NCI-H1105 (cell line): ENCODE measurements at regions not wholly inside any gene's neighbourhood (a gene's known extent, or its start where the extent isn't known, plus 50 kb on each side); places are given as distances from the start of the nearest gene placed in this dataset.

Source experiments
- DNase-seq: peaks from one replicate; lab custom pipeline; 2025; lab: John Stamatoyannopoulos, UW

- no peak for DNase-seq
These were observed 204.4 kb downstream of the FAM76B start for GRCh38 chr11:95585069-95585751.

- DNase-seq: no peak
These were observed 205.0 kb downstream of the FAM76B start for GRCh38 chr11:95584589-95584988.

DNA sequence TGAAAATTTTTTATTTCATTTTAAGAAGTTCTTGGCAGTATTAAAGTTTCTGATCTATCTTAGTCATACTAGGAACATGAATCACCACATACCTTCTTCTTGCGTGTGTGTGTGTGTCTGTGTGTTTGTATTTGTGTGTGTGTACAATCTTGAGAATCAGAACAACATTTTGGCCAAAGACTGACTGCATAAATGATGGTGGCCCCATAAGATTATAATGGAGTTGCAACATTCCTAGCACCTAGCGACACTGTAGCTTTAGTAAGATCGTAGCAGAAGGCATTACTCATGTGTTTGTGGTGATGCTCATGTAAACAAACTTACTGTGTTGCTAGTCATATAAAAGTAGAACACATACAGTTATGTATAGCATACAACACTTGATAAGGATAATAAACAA, 205.4 kb downstream of the FAM76B start:
- no peak for DNase-seq

DNA sequence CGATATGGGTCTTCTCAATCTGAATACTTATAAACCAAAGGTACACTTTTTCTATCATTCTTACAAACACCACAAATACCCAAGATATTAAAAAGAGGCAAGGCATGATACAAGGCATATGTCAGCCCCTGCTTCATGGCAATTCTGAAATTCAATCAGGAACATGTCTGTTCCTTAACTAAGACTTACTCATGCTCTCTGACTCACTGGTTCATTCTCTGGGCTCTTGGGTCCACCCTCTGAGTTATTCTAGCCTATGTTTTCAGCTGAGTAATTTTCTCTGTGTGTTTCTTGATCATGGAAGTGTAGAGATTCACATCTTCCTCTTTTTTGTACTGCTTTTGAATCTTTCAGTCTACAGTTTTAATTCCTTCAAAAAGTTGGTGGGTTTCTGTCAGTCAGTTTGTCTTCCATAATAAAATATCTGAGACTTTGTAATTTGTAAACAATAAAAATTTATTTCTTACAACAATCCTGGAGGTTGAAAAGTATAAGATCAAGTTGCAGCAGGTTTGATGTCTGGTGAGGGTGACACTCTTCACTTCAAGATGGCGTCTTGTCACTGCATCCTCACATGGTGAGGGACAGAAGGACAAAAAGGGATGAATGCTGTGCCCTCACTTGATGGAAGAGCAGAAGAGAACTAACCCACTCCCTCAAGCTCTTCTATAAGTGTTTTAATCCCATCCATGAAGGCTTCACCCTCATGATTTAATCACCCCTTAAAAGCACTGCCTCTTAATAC, 211.7 kb downstream of the FAM76B start:
- no peak for DNase-seq

- DNase-seq: no peak
These were observed 213.3 kb downstream of the FAM76B start for GRCh38 chr11:95576146-95576845.

- no peak for DNase-seq
These were observed 214.1 kb downstream of the FAM76B start for GRCh38 chr11:95575517-95575916.

- DNase-seq: no peak
These were observed 217.8 kb downstream of the FAM76B start for GRCh38 chr11:95571718-95572260.

DNA sequence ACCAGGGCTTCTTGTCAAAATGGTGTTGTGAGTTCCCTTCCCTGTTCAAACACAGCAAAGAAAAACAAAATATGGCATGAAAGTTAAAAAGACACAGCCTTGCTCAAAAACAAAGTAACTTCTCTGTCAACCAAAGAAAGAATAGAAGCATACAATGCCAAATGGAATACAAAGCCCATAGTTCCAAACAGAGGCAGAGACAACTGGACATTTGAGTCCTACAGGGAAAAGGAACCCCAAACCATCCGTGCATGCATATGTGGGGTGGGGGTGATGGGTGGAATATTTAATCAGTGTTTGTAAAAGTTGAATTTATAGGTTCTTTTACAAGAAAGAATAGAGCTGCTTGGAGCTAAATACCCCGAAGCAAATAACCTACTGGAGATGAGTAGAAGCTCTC, 218.7 kb downstream of the FAM76B start:
- no peak for DNase-seq

DNA sequence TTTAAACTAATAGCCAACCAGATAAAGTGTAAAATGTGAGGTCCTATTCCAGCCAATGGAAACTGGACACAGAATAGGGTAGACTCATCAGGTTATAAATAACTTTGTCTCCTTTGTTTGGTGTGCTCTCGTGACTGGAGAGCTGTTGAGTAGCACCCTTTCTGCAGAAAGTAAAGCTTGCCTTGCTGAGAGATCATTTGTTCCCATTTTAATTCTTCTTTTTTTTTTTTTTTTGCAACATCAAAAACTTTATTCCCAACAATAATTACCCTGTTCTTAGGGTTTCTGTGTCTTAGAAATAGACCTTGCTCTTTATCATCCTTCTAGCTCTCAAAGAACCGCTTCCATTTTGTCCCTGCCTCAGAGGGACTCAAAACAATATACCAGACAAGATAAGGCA, 220.4 kb downstream of the FAM76B start:
- DNase-seq: no peak

DNA sequence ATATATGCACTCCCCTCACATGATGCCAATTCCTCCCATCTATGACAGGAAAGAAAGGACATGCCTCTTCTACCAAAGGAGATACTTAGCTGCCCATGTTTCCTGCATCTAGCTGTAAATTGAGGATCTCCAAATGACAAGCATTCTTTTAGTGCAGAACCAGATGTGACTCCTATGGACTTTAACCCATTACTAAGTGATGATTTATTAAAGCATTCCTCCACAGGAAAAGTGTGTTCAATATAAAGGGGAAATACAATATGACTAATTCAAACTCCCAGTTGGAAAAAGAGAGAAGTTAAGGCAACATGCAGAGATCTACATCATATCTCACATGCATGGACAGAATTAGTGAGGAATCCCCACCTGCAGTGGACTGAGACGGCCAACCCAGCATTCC, 221.3 kb downstream of the FAM76B start:
- no peak for DNase-seq

DNA sequence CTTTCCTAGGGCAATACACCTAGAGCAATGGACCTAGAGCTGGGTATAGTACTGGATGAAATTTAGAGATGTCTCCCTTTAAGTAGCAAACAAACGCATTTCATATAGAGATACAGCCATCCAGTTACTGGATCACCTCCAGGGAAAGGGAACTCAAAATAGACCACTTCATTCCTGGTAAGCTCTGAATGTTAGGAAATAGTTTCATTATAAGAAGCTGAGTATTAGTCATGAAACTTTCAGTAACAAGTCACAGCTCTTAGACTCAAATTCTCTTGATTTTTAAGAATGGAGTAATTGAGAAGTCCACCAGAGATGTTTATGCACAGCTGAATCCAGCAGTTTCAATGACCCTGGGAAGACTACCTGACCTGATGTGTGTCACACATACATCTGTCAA, 221.9 kb downstream of the FAM76B start:
- DNase-seq: no peak

DNA sequence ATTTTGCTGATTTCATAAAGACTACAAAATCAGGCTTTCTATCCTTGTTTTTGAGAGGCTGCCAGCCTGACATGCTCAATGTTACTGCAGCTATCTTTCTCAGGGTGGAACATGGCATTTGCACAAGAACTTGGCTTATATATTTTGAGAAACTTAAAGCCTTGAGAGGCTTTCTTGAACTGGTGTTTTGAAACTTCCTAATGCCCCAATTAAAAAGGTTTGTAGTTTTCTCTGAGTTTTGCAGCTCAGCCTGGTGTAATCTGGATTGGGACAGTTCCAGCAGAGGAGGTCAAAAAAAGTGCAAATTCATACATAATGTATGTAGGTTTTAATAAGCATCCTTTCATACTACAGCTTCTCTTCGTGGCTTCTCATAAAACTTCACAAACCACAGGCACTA, 223.4 kb downstream of the FAM76B start:
- DNase-seq: no peak

GRCh38 chr11:95565724-95566141, 223.8 kb downstream of the FAM76B start:
- DNase-seq: no peak

DNA sequence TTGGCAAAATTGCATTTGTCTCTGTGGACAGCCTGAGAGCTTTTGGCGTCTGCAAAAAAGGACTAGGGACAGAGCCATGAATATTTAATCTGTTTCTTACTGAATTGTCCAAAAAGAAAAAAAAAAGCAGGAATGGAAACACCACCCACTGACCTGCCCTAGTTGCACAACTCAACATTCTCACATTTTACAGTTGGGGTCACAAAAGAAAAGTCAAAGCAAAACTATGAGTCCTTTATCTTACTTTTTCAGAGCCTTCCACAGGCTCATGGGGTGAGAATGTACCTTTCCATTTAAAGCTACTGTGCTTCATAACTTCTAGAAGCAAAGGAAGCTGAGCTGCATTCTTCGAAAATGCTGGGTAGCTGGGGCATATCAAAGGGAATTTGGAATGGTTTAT, 225.7 kb downstream of the FAM76B start:
- no peak for DNase-seq

DNA sequence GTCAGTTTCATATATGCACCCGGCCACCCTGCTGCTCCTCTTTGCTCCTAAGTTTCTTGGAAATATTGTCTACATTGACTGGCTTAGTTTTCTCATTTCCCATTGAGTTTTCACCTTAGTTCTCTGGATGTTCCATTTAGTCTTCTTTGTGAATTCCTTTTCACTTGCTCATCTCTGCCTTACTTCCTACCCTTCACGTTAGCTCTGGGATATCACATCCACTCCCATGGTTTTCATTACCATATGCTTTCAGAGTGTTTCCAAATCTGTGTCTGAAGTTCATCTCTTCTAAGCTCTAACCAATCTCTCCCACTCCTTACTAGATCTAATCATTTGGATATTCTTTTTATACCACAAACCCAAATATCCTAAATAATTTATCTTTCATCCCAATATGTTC, 226.4 kb downstream of the FAM76B start:
- DNase-seq: no peak

DNA sequence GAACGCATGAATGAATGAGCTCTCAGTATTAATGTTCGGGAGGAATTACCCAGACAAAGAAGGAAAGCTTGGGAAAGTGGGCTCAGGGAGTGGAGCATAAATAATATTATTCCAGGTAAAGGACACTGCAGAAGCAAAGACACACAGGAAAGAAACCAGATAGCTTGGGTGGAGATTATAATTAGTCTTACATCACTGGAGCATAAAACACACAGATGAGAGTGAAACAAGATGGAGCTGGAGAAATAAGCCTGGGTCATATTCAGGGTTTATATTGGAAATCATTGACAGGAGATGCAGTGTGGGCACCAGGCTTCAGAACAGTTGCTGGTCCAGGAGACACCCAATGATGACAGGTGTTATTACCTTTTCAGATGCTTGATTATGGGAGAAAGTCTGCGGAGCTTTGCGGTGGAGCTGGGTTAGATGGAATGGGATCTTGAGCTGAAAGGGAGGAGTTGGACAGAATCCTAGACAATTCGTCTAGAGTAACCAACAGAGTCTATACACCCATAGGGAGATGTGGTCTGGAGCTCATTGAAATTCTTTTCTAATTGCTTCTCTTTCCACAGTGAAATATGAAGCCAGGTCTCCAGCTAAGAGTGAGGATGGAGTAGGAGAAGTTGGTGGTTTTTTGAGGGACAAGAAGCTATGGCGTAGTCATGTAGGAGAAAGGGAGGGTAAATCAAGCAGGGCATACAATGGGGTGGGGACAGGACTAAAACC, 227.2 kb downstream of the FAM76B start:
- DNase-seq: no peak

GRCh38 chr11:95559899-95560298, 229.7 kb downstream of the FAM76B start:
- DNase-seq: no peak

GRCh38 chr11:95557376-95557775, 232.2 kb downstream of the FAM76B start:
- DNase-seq: no peak

DNA sequence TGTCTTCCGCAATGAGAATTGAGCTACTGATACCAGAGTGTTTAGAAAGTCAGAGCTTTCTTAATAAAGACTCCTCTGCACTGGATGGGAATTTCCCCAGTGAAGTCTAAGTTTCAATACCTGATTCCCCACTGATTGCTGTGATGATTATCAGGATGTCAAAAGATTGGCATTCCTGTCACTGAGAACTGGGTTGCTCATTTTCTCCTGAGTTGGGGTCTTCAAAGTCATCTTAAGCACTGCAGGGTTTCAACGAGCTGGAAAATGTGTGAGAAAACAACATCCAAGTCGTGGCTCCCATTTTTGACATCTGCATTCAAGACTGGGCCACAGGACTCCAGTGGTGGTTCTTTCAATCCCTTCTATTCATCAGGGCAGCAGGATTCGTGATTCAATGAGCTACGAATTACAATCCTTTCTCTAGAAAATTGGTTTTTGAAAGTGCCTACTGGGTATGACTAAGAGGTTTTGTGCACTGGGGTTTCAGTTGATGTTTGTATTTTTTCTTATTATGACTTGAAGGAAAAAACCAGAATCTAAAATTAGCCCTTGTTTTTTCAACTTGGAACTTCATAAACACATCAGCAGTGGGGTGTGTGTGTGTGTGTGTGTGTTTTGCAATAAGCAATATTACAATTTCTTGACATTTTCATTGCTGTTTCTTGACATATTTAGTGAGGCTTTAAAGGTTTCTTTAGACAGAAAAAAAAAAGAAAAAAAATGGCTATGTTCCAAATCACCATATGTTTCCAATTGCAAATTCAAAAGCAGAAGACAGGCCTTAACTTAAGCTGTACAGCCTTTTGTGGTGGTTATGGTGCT, 233.0 kb downstream of the FAM76B start:
- no peak for DNase-seq

DNA sequence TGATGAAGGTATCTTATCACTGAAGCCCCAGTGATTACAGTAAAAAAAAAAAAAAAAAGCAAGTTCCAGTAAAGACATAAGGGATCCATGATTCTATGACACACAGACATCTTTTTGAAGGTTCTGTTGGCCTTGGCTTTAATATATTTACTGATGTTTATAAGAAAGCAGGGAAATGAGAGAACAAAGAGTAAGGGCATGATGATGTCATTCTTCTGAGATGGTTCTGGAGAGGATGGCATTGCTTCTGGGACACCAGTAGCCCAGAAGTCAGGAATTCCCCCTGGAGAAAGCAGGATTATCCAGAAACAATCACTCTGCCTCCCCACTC, 233.6 kb downstream of the FAM76B start:
- DNase-seq: no peak

- DNase-seq: no peak
These were observed 234.7 kb downstream of the FAM76B start for GRCh38 chr11:95554911-95555310.
